Kidney epithelial cell (primary cell): ENCODE measurements at regions not wholly inside any gene's neighbourhood (a gene's known extent, or its start where the extent isn't known, plus 50 kb on each side); places are given as distances from the start of the nearest gene placed in this dataset.

Source experiments
- DNase-seq: peaks from one replicate; pipeline ENCODE4 v3.0.0-alpha.2; 2010; ENCODE audit warnings: low read depth
- H3K27me3 ChIP-seq: 2 replicates; pipeline ENCODE4 v1.6.0; 2011; ENCODE audit warnings: low read length; ENCODE audit not compliant: control insufficient read depth, insufficient read depth
- H3K36me3 ChIP-seq: 2 replicates; pipeline ENCODE4 v1.5.1; 2011; ENCODE audit warnings: low read length; ENCODE audit not compliant: control insufficient read depth, insufficient read depth
- H3K4me3 ChIP-seq: 2 replicates; pipeline ENCODE4 v1.5.1; 2011; ENCODE audit warnings: low read depth, mild to moderate bottlenecking, control low read depth, low read length
- TF ChIP-seq, protein P1 (sequence below): IDR thresholded peaks from 2 replicates; pipeline ENCODE4 v1.5.1; 2011; ENCODE audit warnings: mild to moderate bottlenecking, moderate library complexity, low read length, control low read depth, inconsistent platforms; ENCODE audit not compliant: insufficient read depth, poor library complexity, severe bottlenecking

DNA sequence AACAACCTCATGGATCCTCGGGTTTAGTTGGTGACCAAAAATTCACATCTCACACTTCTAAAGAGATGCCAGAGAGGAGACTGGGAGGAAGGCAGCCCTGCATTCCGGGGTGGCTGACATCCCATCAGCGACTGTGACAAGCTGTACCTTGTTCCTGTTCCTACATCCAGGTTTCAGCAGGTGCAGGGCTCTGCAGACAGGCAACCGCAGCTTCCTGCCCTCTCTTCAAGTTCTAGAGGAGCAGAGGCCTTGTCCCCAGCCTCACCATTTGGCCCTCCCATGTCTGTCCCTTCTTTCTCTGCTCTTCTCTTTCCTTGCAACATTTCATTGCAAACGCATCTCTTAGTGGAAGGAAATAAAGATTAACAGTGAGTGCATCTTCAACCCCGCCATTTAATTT is 454.6 kb downstream of the IRX1 start:
- TF ChIP-seq, protein P1, sequence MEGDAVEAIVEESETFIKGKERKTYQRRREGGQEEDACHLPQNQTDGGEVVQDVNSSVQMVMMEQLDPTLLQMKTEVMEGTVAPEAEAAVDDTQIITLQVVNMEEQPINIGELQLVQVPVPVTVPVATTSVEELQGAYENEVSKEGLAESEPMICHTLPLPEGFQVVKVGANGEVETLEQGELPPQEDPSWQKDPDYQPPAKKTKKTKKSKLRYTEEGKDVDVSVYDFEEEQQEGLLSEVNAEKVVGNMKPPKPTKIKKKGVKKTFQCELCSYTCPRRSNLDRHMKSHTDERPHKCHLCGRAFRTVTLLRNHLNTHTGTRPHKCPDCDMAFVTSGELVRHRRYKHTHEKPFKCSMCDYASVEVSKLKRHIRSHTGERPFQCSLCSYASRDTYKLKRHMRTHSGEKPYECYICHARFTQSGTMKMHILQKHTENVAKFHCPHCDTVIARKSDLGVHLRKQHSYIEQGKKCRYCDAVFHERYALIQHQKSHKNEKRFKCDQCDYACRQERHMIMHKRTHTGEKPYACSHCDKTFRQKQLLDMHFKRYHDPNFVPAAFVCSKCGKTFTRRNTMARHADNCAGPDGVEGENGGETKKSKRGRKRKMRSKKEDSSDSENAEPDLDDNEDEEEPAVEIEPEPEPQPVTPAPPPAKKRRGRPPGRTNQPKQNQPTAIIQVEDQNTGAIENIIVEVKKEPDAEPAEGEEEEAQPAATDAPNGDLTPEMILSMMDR = no peak
- no peaks in the 10 kb centered on the region for H3K36me3 ChIP-seq
- H3K27me3 ChIP-seq = no peaks in the 10 kb centered on the region
- no peak for DNase-seq
- no peak overlapping the region for H3K4me3 ChIP-seq

DNA sequence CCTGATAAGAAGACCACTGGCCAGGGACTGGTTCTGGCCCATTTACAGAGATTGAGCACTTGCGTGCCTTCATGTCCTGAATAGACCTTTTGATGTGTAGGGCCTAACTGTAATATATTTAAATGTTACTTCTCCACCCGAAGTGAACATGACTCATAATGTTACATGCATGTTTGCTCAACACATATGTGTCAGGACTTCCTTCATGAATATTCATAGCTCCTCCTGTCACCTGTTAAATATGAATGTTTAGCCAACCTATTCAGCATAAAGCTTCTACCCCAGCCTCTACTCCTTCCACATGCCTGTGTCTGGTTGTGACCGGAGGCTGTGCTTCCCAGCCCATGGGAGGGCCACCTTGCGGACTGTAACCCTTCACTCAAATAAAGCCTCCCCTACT is 457.5 kb downstream of the IRX1 start:
- H3K36me3 ChIP-seq = no peaks in the 10 kb centered on the region
- H3K27me3 ChIP-seq = no peaks in the 10 kb centered on the region
- TF ChIP-seq, protein P1 = no peak
- no peak overlapping the region for H3K4me3 ChIP-seq
- no peak for DNase-seq

DNA sequence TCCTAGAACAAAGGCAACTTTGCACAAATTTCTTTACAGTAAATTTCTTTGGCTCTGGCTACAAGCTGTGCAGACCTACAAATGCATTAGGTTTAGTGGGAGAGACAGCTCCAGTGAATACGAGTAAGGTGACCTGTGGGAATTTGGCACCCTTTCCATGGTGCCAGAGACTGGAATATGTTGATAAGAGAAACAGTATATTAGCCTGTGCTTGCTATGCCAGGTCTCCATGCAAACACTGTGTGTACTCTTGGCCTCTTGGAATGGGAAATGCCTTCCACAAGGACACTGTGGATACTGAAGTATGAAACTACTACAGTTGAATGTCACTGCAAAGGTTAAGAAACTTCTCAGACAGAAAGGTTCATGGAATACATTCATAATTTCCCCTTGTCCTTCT is 458.5 kb downstream of the IRX1 start:
- Histone ChIP-seq H3K4me3 (no peak overlapping the region), H3K27me3 (no peaks in the 10 kb centered on the region), H3K36me3 (no peaks in the 10 kb centered on the region)
- no peak for DNase-seq
- TF ChIP-seq, protein P1 = no peak

DNA sequence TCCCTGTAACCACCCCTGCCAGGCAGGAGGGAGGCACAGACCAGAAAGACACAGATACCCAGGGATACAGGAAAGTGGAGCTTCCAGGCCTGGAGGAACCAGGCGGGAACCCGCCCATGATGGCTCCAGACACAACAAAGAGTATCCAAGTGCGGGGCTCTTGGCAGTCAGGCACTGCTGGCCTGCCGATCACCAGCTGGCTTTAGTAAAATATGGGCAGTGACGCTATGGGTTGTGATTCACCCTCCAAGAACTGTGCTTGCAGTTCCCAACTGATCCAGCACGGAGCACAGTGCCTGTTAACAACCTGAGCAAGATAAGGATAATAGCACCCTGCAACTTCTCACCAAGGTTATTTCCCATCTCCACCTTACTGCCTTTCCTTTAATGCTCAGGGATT is 463.3 kb downstream of the IRX1 start:
- DNase-seq = no peak
- TF ChIP-seq, protein P1 = no peak
- no peaks in the 10 kb centered on the region for H3K36me3 ChIP-seq
- H3K27me3 ChIP-seq = no peaks in the 10 kb centered on the region
- no peak overlapping the region for H3K4me3 ChIP-seq

DNA sequence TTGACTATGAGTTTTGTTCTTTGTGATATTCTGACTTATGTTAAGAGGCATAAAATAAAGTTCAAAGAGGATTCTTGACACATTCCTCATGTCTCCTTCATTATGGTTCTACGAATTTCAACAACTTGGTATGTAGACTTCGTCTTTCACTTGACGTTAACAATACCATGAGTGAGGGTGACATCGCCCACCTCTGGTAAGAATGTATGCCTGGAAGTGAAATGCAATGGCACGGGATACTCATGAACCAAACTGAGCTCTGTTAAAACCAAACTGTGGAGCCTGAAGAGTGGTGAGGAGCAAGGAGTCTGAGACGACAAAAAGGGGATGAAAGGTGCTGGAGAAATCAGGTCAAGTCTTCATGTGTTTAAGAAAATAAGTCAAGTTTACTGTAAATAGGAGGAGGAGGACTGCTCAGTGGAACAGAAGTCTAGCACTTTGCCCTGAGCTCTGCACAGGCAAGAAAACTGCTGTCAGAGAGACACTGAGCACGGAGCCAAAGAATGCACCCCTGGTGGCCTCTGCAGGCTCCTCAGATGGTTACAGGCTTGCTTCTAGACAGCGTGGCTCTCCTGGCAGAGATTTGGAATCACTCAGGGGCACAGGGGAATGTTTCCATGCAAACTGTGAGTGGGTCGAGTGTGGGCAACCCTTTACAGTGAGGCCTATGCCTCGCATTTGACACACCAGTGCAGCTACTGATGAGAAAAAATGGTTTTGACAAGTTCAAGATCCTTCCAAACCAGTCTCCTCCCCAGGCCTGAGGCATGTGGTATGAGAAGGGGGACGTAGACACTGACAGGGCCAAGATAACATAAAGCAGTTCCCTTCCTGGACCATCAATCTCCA is 470.1 kb downstream of the IRX1 start:
- Histone ChIP-seq H3K4me3 (no peak overlapping the region), H3K27me3 (no peaks in the 10 kb centered on the region), H3K36me3 (no peaks in the 10 kb centered on the region)
- TF ChIP-seq, protein P1 = no peak
- no peak for DNase-seq

DNA sequence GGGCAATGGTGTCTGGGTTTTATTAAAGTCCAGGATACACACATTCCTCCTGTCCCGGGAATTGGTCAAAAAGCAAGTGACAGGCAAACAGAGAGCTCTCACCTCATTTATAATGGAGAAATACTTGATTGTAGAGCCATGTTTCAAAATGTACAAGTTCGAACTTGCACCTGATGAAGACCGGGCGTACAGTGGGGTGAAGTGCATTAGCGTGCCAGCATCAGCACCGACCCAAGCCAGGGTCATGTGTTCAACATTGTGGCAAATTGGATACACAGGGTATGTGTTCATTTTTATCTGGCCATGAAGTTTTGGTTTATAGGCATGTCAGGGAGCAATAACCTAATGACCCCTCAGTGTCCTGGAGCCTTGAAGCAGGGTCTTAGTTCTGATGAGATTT is 472.5 kb downstream of the IRX1 start:
- TF ChIP-seq, protein P1 = no peak
- H3K4me3 ChIP-seq = no peak overlapping the region
- H3K27me3 ChIP-seq = no peaks in the 10 kb centered on the region
- H3K36me3 ChIP-seq = no peaks in the 10 kb centered on the region
- no peak for DNase-seq
